Fibroblast of lung (primary cell): ENCODE measurements at regions not wholly inside any gene's neighbourhood (a gene's known extent, or its start where the extent isn't known, plus 50 kb on each side); places are given as distances from the start of the nearest gene placed in this dataset.
A peak's percentile ranks its signal among the peaks of the same experiment; 100 is the strongest.

Source experiments
- DNase-seq, 2 donors: peaks; one replicate each; pipeline versions ENCODE4 v3.0.0 to v3.0.0-alpha.2; 2010; ENCODE audit warnings: low read depth in 2 of 2
- H2AFZ ChIP-seq: 2 replicates; pipeline ENCODE4 v1.5.1; 2012; ENCODE audit warnings: low read length, control low read depth, inconsistent platforms
- H3K27ac ChIP-seq: 2 replicates; pipeline ENCODE4 v1.5.1; 2011; ENCODE audit warnings: low read length, control low read depth; ENCODE audit not compliant: insufficient read depth
- H3K27me3 ChIP-seq: 2 replicates; pipeline ENCODE4 v1.5.1; 2011; ENCODE audit warnings: mild to moderate bottlenecking, low read length; ENCODE audit not compliant: control insufficient read depth, insufficient read depth
- H3K36me3 ChIP-seq: 2 replicates; pipeline ENCODE4 v1.5.1; 2011; ENCODE audit warnings: low read length; ENCODE audit not compliant: control insufficient read depth, insufficient read depth
- H3K4me1 ChIP-seq: 2 replicates; pipeline ENCODE4 v1.5.1; 2011; ENCODE audit warnings: low read length; ENCODE audit not compliant: control insufficient read depth, insufficient read depth; ENCODE audit errors: extremely low read depth
- H3K4me2 ChIP-seq: 2 replicates; pipeline ENCODE4 v1.5.1; 2011; ENCODE audit warnings: low read length, control low read depth; ENCODE audit not compliant: insufficient read depth; ENCODE audit errors: extremely low read depth
- H3K4me3 ChIP-seq, 4 experiments: fragments of 200-600 bp in 1 of 4; sonication (generic) in 1 of 4; replicated peaks in 1 of 4; 2 replicates each; pipeline ENCODE4 v1.5.1; 2011 to 2016; ENCODE audit warnings: low read length in 4 of 4, low read depth in 3 of 4, mild to moderate bottlenecking in 3 of 4, control low read depth in 2 of 4, inconsistent platforms in 1 of 4, mixed read lengths in 1 of 4; ENCODE audit not compliant: insufficient read depth in 1 of 4; ENCODE audit errors: control extremely low read depth in 1 of 4
- H3K79me2 ChIP-seq: 2 replicates; pipeline ENCODE4 v1.5.1; 2012; ENCODE audit warnings: mild to moderate bottlenecking, low read length, inconsistent platforms; ENCODE audit not compliant: control insufficient read depth, insufficient read depth
- H3K9ac ChIP-seq: 2 replicates; pipeline ENCODE4 v1.5.1; 2011; ENCODE audit warnings: mild to moderate bottlenecking, low read length, control low read depth; ENCODE audit not compliant: insufficient read depth
- H3K9me3 ChIP-seq: 2 replicates; pipeline ENCODE4 v1.5.1; 2012; ENCODE audit warnings: low read depth, low read length; ENCODE audit not compliant: control insufficient read depth, insufficient read depth
- H4K20me1 ChIP-seq: 2 replicates; pipeline ENCODE4 v1.5.1; 2011; ENCODE audit warnings: low read length; ENCODE audit not compliant: control insufficient read depth, insufficient read depth; ENCODE audit errors: extremely low read depth
- EZH2 ChIP-seq: IDR thresholded peaks from 2 replicates; pipeline ENCODE4 v1.5.1; 2012; ENCODE audit warnings: low read length, control low read depth, mild to moderate bottlenecking; ENCODE audit errors: missing control alignments
- TF ChIP-seq, protein P1 (sequence below), 2 donors: IDR thresholded peaks in 1 of 2; conservative IDR thresholded peaks in 1 of 2; 1 replicate in 1 of 2; 2 replicates in 1 of 2; pipeline ENCODE4 v1.5.1; 2011 to 2012; ENCODE audit warnings: low read length in 2 of 2, control low read depth in 1 of 2, inconsistent platforms in 1 of 2, low read depth in 1 of 2, mild to moderate bottlenecking in 1 of 2

DNA sequence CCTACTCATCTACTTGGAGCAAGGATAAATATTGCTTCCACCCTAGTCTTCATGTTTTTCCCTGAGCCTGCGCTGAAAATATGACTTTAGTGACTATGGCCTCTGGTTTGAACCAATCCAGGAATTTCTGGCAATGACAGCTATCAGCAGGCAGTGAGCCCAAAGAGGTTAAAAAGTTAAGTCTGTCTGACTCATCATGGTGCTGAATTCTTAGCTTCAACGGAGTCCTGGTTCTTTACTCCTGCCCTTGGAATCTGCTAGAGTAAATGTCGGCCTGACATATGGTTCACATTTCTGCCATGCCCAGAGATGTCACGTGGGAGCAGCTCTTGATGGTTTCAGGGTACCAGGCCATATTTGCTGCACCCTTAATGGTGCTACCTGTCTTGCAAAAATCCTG is 351.6 kb upstream of the PLXNA2 start:
- Histone ChIP-seq H3K79me2 (no peaks in the 10 kb centered on the region), H3K4me3 (no peak overlapping the region), H3K27ac (no peak overlapping the region), H3K9ac (no peak overlapping the region), H2AFZ (no peak overlapping the region), H3K36me3 (no peaks in the 10 kb centered on the region), H3K9me3 (no peaks in the 10 kb centered on the region), H3K4me1 (no peaks in the 10 kb centered on the region), H3K27me3 (no peaks in the 10 kb centered on the region), H3K4me2 (no peak overlapping the region), H4K20me1 (no peaks in the 10 kb centered on the region)
- TF ChIP-seq, protein P1, sequence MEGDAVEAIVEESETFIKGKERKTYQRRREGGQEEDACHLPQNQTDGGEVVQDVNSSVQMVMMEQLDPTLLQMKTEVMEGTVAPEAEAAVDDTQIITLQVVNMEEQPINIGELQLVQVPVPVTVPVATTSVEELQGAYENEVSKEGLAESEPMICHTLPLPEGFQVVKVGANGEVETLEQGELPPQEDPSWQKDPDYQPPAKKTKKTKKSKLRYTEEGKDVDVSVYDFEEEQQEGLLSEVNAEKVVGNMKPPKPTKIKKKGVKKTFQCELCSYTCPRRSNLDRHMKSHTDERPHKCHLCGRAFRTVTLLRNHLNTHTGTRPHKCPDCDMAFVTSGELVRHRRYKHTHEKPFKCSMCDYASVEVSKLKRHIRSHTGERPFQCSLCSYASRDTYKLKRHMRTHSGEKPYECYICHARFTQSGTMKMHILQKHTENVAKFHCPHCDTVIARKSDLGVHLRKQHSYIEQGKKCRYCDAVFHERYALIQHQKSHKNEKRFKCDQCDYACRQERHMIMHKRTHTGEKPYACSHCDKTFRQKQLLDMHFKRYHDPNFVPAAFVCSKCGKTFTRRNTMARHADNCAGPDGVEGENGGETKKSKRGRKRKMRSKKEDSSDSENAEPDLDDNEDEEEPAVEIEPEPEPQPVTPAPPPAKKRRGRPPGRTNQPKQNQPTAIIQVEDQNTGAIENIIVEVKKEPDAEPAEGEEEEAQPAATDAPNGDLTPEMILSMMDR (conservative IDR thresholded peaks at IDR 0.05 in 1 of 2, IDR thresholded peaks at IDR 0.05 in 1 of 2; ENCODE audit: low read depth in 1 of 2, low read length in 2 of 2), result no peak
- no peak for TF ChIP-seq EZH2
- peak; percentile 18 to 47 for DNase-seq

DNA sequence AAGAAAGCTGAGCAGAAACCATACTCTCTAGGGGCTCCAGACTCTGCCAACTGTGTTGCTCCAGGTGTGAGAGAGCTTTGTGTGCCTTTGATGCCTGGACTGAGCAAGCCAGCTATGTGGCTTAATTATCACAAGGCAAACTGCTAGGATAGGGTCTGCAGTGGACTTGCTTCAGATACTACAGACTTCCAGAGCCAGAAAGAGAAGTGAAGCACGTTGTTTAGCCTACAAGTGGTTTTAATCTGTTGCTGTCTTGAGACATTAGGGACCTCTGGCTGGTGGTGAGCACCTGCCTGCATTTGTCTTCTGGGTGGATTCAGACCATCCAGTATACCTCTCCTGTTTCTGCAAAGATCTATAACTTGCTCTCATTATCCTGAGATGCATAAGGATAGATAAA is 353.4 kb upstream of the PLXNA2 start:
- Histone ChIP-seq H3K27ac (no peak overlapping the region), H3K4me2 (no peak overlapping the region), H3K9ac (no peak overlapping the region), H3K27me3 (no peaks in the 10 kb centered on the region), H3K79me2 (no peaks in the 10 kb centered on the region), H4K20me1 (no peaks in the 10 kb centered on the region), H3K4me1 (no peaks in the 10 kb centered on the region), H3K4me3 (no peak overlapping the region), H3K36me3 (no peaks in the 10 kb centered on the region), H2AFZ (no peak overlapping the region), H3K9me3 (no peaks in the 10 kb centered on the region)
- TF ChIP-seq, protein P1 (conservative IDR thresholded peaks at IDR 0.05 in 1 of 2, IDR thresholded peaks at IDR 0.05 in 1 of 2; ENCODE audit: low read depth in 1 of 2, low read length in 2 of 2), result no peak
- TF ChIP-seq EZH2, result no peak
- no peak for DNase-seq

DNA sequence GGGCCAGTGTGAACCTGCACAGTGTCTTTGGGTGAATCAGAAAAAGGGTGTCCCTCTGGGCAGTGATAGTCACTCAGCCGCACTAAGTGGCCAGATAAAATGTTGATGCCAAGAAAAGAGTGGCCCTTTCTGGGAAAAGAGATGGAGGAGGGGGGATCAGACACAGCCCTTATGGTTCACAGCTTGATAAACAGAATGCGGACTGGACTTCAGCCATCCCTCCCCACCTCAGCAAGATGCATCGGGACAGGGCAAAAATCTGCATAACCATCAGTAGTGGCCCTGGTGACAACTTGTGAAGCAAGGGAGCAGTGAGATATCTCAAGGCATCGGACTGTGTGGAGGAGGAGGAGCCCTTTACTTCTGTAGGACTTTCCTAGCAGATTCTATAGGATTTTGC is 353.8 kb upstream of the PLXNA2 start:
- Histone ChIP-seq H2AFZ (no peak overlapping the region), H3K27ac (no peak overlapping the region), H3K79me2 (no peaks in the 10 kb centered on the region), H4K20me1 (no peaks in the 10 kb centered on the region), H3K4me1 (no peaks in the 10 kb centered on the region), H3K36me3 (no peaks in the 10 kb centered on the region), H3K9me3 (no peaks in the 10 kb centered on the region), H3K4me3 (no peak overlapping the region), H3K27me3 (no peaks in the 10 kb centered on the region), H3K4me2 (no peak overlapping the region), H3K9ac (no peak overlapping the region)
- no peak for DNase-seq
- no peak for TF ChIP-seq EZH2
- TF ChIP-seq, protein P1 (conservative IDR thresholded peaks at IDR 0.05 in 1 of 2, IDR thresholded peaks at IDR 0.05 in 1 of 2; ENCODE audit: low read depth in 1 of 2, low read length in 2 of 2), result no peak
